ENCODE measurements at regions not wholly inside any gene's neighbourhood (a gene's known extent, or its start where the extent isn't known, plus 50 kb on each side); places are given as distances from the start of the nearest gene placed in this dataset.

- TF ChIP-seq, protein P1, sequence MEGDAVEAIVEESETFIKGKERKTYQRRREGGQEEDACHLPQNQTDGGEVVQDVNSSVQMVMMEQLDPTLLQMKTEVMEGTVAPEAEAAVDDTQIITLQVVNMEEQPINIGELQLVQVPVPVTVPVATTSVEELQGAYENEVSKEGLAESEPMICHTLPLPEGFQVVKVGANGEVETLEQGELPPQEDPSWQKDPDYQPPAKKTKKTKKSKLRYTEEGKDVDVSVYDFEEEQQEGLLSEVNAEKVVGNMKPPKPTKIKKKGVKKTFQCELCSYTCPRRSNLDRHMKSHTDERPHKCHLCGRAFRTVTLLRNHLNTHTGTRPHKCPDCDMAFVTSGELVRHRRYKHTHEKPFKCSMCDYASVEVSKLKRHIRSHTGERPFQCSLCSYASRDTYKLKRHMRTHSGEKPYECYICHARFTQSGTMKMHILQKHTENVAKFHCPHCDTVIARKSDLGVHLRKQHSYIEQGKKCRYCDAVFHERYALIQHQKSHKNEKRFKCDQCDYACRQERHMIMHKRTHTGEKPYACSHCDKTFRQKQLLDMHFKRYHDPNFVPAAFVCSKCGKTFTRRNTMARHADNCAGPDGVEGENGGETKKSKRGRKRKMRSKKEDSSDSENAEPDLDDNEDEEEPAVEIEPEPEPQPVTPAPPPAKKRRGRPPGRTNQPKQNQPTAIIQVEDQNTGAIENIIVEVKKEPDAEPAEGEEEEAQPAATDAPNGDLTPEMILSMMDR (IDR thresholded peaks at IDR 0.05): no peak
- TF ChIP-seq REST (IDR thresholded peaks at IDR 0.05; ENCODE audit: insufficient read depth in 1 of 2, low read depth in 2 of 2, low read length in 1 of 2) (no peak), TCF7L2 (IDR thresholded peaks at IDR 0.05; ENCODE audit: low read depth, low read length) (no peak), POLR2AphosphoS5 (IDR thresholded peaks at IDR 0.05; ENCODE audit: low read depth, low read length) (no peak)
Measured at GRCh38 chr15:37199545-37199944, 99.2 kb upstream of the MEIS2 start.

All from Panc1 (cell line).